ENCODE measurements at regions not wholly inside any gene's neighbourhood (a gene's known extent, or its start where the extent isn't known, plus 50 kb on each side); places are given as distances from the start of the nearest gene placed in this dataset. TPM values are rescaled to one million over a fixed set of nuclear protein-coding genes. Genes with fewer than 3 reads are reported as not detected.
A peak's percentile ranks its signal among the peaks of the same experiment; 100 is the strongest.

DNA sequence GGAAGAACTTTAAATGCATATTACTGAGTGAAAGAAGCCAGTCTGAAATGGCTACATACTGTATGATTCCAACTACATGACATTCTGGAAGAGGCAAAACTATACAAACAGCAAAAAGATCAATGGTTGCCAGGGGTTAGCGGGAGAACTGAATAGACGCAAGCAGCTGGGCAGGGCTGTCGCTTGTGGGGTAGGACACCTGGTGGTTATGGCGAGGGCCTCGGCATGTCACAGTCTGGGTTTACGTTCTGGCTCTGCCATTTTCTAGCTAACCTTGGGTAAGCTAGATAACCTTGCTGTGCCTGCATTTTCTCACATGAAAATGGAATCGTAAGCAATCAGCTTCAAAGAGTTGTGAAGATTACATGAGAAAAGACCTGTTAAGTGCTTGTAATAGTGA, 55.2 kb upstream of the SYT13 start:
- POLR2A ChIA-PET = no interaction called here

DNA sequence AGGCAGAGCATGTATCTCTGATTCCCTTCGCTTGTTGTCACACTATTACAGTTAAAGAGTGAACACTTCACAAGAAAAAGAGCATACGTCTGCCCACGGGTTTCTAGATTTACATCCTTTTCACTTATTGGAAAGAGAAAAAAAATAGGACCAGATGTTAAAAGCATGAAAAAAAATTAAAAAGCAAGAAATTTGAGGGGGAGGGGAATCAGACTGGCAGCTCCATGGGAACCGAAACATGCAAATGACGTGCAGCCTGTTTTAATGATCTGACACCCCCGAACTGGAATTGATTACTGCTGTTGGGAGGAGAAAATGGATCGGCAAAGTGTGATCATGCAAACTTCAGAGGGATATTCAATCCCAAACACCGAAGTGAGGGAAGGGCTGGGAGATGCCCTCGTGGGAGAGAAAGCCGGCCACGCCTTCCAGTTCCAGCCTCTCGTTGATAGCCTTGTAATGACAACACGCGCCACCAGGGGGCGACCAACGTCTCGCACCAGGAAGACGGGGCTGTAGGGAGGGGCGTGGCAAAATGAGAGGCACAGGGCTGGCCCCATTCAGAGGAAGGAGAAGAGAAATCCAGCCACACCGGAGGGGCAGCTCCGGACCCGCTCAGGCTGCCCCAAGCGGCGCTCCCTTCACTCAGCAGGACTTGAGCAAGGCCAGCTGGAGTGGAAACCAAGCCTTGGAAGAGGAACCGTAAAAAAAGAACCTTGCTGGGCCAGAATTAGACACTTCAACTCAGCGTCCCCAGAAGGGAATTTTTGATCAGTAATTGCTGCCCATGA, 53.8 kb upstream of the SYT13 start:
- no peak overlapping the region for H3K4me3 ChIP-seq (ENCODE audit: low read depth, low read length)
- DNase-seq (ENCODE audit: low read depth, low spot score) = peak; percentile 36
- no peaks in the 10 kb centered on the region for H3K9me3 ChIP-seq (ENCODE audit: control insufficient read depth, insufficient read depth, low read length)
- CTCF ChIA-PET = interaction anchor here (0.7 to 2.6 kb wide), 11 partner anchors 8 to 432 kb away, joined by 3 to 15 read pairs (median 3); no protein-coding TSS in a partner anchor
- peaks cover 16% of the 10 kb centered on the region for H3K27me3 ChIP-seq (ENCODE audit: control insufficient read depth, insufficient read depth, low read length)
- POLR2A ChIA-PET = no interaction called here
- TF ChIP-seq, protein P1, sequence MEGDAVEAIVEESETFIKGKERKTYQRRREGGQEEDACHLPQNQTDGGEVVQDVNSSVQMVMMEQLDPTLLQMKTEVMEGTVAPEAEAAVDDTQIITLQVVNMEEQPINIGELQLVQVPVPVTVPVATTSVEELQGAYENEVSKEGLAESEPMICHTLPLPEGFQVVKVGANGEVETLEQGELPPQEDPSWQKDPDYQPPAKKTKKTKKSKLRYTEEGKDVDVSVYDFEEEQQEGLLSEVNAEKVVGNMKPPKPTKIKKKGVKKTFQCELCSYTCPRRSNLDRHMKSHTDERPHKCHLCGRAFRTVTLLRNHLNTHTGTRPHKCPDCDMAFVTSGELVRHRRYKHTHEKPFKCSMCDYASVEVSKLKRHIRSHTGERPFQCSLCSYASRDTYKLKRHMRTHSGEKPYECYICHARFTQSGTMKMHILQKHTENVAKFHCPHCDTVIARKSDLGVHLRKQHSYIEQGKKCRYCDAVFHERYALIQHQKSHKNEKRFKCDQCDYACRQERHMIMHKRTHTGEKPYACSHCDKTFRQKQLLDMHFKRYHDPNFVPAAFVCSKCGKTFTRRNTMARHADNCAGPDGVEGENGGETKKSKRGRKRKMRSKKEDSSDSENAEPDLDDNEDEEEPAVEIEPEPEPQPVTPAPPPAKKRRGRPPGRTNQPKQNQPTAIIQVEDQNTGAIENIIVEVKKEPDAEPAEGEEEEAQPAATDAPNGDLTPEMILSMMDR (IDR thresholded peaks at IDR 0.05; ENCODE audit: low read depth, low read length) = peak; percentile 72
- H3K27ac ChIP-seq (ENCODE audit: low read depth, low read length) = no peak overlapping the region

More for the DNA sequence above, 55.2 kb upstream of the SYT13 start:
- Histone ChIP-seq H3K27ac (ENCODE audit: low read depth, low read length) (no peak overlapping the region), H3K27me3 (ENCODE audit: control insufficient read depth, insufficient read depth, low read length) (peaks cover 13% of the 10 kb centered on the region), H3K9me3 (ENCODE audit: control insufficient read depth, insufficient read depth, low read length) (no peaks in the 10 kb centered on the region), H3K4me3 (ENCODE audit: low read depth, low read length) (no peak overlapping the region)
- no peak for DNase-seq (ENCODE audit: low read depth, low spot score)
- TF ChIP-seq, protein P1 (IDR thresholded peaks at IDR 0.05; ENCODE audit: low read depth, low read length) = no peak
- CTCF ChIA-PET = interaction anchor here (0.6 to 2.6 kb wide), 5 partner anchors 8 to 431 kb away, joined by 3 to 15 read pairs (median 4); no protein-coding TSS in a partner anchor

DNA sequence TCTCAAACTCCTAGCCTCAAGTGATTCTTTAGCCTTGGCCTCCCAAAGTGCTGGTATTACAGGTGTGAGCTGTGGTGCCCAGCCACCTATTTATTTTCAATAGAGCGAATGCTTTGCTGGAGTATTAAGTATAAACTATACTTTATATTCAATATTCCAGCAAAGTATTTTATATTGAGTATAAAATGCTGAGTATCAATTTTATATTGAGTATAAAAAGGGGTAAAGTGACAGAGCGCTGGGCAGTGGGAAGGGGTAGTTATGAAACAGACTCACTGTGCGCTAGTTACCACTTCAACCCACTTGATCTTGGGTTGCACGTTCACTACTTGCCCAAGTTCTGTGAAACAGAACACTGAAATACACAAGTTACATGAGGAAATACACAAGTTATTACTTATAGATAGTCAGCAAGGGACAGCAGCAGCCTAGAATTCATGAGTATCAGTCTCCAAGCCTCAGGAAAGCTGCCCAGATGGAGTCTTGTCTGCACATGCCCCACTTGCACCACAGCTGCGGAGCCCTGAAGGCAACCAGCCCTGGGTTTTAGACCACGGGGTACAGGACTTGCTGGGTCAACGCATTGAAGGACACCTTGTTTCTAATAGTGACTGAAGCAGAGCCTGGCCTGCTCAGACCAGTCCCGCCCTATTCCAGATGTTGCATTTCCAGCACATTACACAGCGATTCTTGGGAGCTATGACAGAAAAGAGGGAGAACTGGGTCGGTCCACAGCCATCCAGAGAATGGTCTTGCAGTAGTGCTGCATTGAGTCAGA, 51.6 kb upstream of the SYT13 start:
- Histone ChIP-seq H3K27me3 (ENCODE audit: control insufficient read depth, insufficient read depth, low read length) (peaks cover 13% of the 10 kb centered on the region), H3K27ac (ENCODE audit: low read depth, low read length) (no peak overlapping the region), H3K4me3 (ENCODE audit: low read depth, low read length) (no peak overlapping the region), H3K9me3 (ENCODE audit: control insufficient read depth, insufficient read depth, low read length) (no peaks in the 10 kb centered on the region; the same call in 1 of the 2 replicates)
- ChIA-PET CTCF (interaction anchor here (0.8 to 1.2 kb wide), 2 partner anchors 317 to 434 kb away, joined by 3 to 4 read pairs; no protein-coding TSS in a partner anchor), POLR2A (no interaction called here)
- TF ChIP-seq, protein P1 (IDR thresholded peaks at IDR 0.05; ENCODE audit: low read depth, low read length) = no peak
- no peak for DNase-seq (ENCODE audit: low read depth, low spot score)

DNA sequence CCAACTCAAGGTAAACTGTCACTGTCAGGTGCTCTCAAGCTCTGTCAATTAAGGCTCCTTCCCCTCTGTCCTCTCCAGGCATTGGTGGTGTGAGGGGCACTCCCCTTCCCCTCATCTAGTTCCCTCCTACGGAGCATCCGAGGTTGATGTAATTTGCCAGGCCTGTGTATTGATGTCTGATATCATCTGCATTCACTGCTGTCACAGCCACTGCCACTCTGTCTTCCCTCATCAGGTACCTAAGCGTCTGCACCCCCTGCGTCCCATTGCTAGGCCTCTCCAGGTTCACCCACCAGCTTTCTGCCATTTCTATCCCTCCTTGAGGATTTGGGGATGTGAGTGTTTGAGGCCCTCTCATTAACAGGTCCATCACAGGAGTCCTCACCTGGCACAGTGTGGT, 50.0 kb upstream of the SYT13 start:
- no peak overlapping the region for H3K4me3 ChIP-seq (ENCODE audit: low read depth, low read length)
- no peak overlapping the region for H3K27ac ChIP-seq (ENCODE audit: low read depth, low read length)
- H3K27me3 ChIP-seq (ENCODE audit: control insufficient read depth, insufficient read depth, low read length) = peaks cover 13% of the 10 kb centered on the region
- CTCF ChIA-PET = interaction anchor here (0.7 kb wide), 1 partner anchor 225 kb away, joined by 3 read pairs; no protein-coding TSS in a partner anchor
- H3K9me3 ChIP-seq (ENCODE audit: control insufficient read depth, insufficient read depth, low read length) = no peaks in the 10 kb centered on the region; the same call in 1 of the 2 replicates
- POLR2A ChIA-PET = no interaction called here
- TF ChIP-seq, protein P1 (IDR thresholded peaks at IDR 0.05; ENCODE audit: low read depth, low read length) = no peak
- no peak for DNase-seq (ENCODE audit: low read depth, low spot score)

Small RNAs in the stretch of these regions (small RNA-seq; reads per million reads assigned to genes)
- gene AC103855.4 (ENCODE audit: insufficient read length, low read depth) = not detected
